Kidney epithelial cell (primary cell): ENCODE measurements at regions not wholly inside any gene's neighbourhood (a gene's known extent, or its start where the extent isn't known, plus 50 kb on each side); places are given as distances from the start of the nearest gene placed in this dataset.
"Not testable (repeated sequence)": the region's sequence is repeated elsewhere in the genome, so short reads cannot be mapped to it uniquely, and the experiment has no call there.

Experiments used
- DNase-seq: peaks from one replicate; pipeline ENCODE4 v3.0.0-alpha.2; 2010; ENCODE audit warnings: low read depth
- H3K27me3 ChIP-seq: 2 replicates; pipeline ENCODE4 v1.6.0; 2011; ENCODE audit warnings: low read length; ENCODE audit not compliant: control insufficient read depth, insufficient read depth
- H3K36me3 ChIP-seq: 2 replicates; pipeline ENCODE4 v1.5.1; 2011; ENCODE audit warnings: low read length; ENCODE audit not compliant: control insufficient read depth, insufficient read depth
- H3K4me3 ChIP-seq: 2 replicates; pipeline ENCODE4 v1.5.1; 2011; ENCODE audit warnings: low read depth, mild to moderate bottlenecking, control low read depth, low read length
- TF ChIP-seq, protein P1 (sequence below): IDR thresholded peaks from 2 replicates; pipeline ENCODE4 v1.5.1; 2011; ENCODE audit warnings: mild to moderate bottlenecking, moderate library complexity, low read length, control low read depth, inconsistent platforms; ENCODE audit not compliant: insufficient read depth, poor library complexity, severe bottlenecking

DNA sequence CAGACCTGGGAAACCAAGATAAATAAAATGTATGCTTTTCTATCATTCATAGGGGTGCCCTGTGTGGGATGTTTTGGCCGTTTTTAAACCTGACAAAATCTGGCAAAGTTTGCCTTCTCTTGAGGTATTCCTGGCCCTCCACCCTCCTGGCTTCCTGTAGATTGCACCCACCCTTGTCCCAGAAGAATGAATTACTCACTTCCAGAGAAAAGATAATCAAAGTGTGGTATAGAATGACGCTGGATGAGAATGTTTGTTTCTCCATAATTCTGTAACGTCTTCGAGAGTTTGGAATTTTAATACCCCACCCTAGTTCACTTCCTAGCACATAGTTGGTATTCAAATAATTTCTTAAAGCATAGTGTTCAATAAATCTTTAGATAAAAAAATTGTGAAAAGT, 519.7 kb upstream of the PFKP start:
- DNase-seq, result no peak
- Histone ChIP-seq H3K4me3 (no peak overlapping the region), H3K36me3 (no peaks in the 10 kb centered on the region), H3K27me3 (no peaks in the 10 kb centered on the region)
- TF ChIP-seq, protein P1, sequence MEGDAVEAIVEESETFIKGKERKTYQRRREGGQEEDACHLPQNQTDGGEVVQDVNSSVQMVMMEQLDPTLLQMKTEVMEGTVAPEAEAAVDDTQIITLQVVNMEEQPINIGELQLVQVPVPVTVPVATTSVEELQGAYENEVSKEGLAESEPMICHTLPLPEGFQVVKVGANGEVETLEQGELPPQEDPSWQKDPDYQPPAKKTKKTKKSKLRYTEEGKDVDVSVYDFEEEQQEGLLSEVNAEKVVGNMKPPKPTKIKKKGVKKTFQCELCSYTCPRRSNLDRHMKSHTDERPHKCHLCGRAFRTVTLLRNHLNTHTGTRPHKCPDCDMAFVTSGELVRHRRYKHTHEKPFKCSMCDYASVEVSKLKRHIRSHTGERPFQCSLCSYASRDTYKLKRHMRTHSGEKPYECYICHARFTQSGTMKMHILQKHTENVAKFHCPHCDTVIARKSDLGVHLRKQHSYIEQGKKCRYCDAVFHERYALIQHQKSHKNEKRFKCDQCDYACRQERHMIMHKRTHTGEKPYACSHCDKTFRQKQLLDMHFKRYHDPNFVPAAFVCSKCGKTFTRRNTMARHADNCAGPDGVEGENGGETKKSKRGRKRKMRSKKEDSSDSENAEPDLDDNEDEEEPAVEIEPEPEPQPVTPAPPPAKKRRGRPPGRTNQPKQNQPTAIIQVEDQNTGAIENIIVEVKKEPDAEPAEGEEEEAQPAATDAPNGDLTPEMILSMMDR, result no peak

DNA sequence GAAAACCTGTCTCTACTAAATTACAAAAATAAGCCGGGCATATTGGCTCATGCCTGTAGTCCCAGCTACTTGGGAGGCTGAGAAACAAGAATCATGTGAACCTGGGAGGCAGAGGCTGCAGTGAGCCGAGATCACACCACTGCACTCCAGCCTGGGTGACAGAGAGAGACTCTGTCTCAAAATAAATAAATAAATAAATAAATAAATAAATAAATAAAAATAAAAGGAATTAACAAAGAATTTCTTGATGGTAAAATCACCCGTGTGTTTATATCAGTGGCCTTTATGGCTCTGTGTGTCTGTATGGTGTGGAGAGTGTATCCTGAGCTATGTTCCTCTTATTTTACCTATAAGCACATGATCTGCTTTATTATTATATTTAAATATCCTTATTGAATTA, 520.5 kb upstream of the PFKP start:
- H3K27me3 ChIP-seq, H3K4me3 ChIP-seq, H3K36me3 ChIP-seq, DNase-seq: not testable (repeated sequence)

DNA sequence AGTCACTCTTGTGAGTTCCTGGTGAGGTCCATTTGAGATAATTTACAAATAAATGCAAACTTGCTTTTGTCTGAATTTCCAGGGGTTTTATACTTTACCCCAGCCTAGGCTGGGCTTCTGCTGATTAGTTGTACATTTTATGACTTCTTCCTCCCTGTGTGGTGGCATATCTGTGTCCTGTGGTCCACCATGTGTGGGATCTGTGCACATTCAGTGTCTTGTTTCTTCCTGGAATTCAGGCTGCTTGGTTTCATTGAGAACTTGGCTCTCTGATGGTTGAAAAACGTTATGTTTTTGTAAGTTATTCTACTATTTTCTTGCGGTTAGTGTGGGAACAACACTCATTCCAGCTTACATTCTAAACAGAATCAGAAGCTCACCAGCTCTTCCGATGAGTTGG, 523.4 kb upstream of the PFKP start:
- TF ChIP-seq, protein P1, result no peak
- Histone ChIP-seq H3K27me3 (no peaks in the 10 kb centered on the region), H3K4me3 (no peak overlapping the region), H3K36me3 (no peaks in the 10 kb centered on the region)
- no peak for DNase-seq

DNA sequence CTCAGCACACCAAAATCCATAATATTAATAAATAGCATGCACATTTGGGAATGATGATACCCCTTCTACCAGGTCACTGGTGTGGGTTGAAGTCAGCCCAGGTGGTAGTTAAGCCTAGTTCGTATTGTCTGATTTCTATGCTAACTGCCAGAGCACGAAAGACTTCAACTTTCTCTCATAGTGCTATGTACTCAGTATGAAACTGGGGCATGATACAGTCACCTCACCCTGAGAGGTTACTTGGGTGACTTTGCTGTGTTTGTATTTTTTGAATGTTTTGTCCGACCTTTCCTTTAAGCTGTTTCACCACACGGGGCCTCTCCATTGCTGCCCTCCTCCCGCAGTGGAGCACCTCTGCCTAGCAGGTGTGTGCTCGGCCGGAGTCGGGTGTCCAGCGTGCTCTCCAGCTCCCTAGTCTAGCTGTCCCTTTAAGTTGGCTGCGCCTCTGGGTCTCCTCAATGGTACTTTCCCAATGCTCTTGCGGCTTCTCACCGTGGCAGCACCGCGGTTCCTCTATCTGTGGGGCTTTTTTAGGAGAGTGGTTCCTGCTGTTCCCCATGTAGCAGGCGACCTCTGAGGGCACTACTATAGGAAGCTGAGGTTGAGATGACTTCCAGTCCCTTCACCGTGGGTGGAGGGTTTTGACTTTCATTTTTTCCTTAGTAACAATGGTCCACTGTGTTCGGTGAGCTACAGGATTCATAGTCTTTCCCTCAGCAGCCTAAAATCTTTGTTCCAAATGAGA, 524.0 kb upstream of the PFKP start:
- Histone ChIP-seq H3K27me3 (no peaks in the 10 kb centered on the region), H3K36me3 (no peaks in the 10 kb centered on the region), H3K4me3 (no peak overlapping the region)
- TF ChIP-seq, protein P1, result no peak
- DNase-seq, result no peak

DNA sequence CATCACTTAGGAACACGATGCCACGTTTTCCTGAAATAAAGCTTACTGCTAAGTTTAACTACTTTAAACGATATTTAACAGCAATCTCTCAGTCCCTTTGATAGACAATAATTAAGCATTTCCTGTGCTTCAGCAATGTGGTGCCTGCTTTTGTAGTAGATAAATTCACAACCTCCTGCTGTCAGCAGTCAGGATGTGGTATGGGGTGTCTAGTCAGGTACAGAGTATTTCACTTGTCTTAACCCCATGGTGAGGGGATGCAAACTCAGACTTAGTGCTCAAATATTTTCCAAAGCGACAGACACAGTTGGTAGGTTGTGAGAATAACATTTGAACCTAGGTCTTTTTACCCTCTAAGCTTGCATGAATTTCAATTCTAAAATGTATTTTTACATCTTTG, 526.2 kb upstream of the PFKP start:
- H3K27me3 ChIP-seq, result no peaks in the 10 kb centered on the region
- TF ChIP-seq, protein P1, result no peak
- H3K4me3 ChIP-seq, result no peak overlapping the region
- no peaks in the 10 kb centered on the region for H3K36me3 ChIP-seq
- DNase-seq, result no peak

GRCh38 chr10:2529945-2530344, 537.4 kb upstream of the PFKP start:
- TF ChIP-seq, protein P1, result no peak
- peaks cover 5% of the 10 kb centered on the region for H3K27me3 ChIP-seq
- H3K4me3 ChIP-seq, result no peak overlapping the region
- no peaks in the 10 kb centered on the region for H3K36me3 ChIP-seq
- no peak for DNase-seq
